HepG2 (cell line): ENCODE measurements at regions not wholly inside any gene's neighbourhood (a gene's known extent, or its start where the extent isn't known, plus 50 kb on each side); places are given as distances from the start of the nearest gene placed in this dataset.

Experiments
- ATAC-seq: fragments of 200-7000 bp; cut with Tn5 transposase; 3 replicates; pipeline ENCODE4 v1.9.1; 2020; ENCODE audit warnings: mild to moderate bottlenecking, moderate library complexity
- BruUV-seq: library from RNA; stranded (reverse); fragments of 400-500 nt; replicated peaks from 2 replicates; lab custom pipeline; 2021; lab: Mats Ljungman, UMichigan
- CTCF ChIA-PET: fragments of 300-600 bp; formaldehyde crosslinking; extraction: SDS; loops from one replicate; lab custom pipeline; 2021; ENCODE audit warnings: low total read pairs, inconsistent platforms, low intra/inter-chr PET ratio; lab: Yijun Ruan, JAX
- POLR2A ChIA-PET: fragments of 350-600 bp; sonication (Branson Sonifier 250); formaldehyde crosslinking; loops from one replicate; lab custom pipeline; 2020; ENCODE audit warnings: antibody characterized with exemption, inconsistent platforms; lab: Yijun Ruan, JAX
- DNase-seq: peaks from one replicate; pipeline ENCODE4 v3.0.0-alpha.2; 2015; ENCODE audit warnings: low spot score
- FAIRE-seq: peaks from 3 replicates; lab custom pipeline; 2011; peaks lifted over from hg19 to GRCh38; lab: Jason Lieb, UNC
- H2AFZ ChIP-seq: one replicate; pipeline ENCODE4 v1.6.1; 2011; ENCODE audit warnings: low read length, inconsistent platforms
- H3K27ac ChIP-seq: fragments of 300-600 bp; 3 replicates; pipeline ENCODE4 v1.8.0; 2011; ENCODE audit warnings: mixed run types, mild to moderate bottlenecking, mixed read lengths, low read length, inconsistent platforms; ENCODE audit not compliant: insufficient read depth; ENCODE audit errors: extremely low read length
- H3K27me3 ChIP-seq, 2 experiments: fragments of 200-600 bp in 1 of 2; 2 replicates in 1 of 2; 3 replicates in 1 of 2; pipeline versions ENCODE4 v1.6.0 to v1.8.0; 2011; ENCODE audit warnings: low read length in 2 of 2, mild to moderate bottlenecking in 2 of 2, moderate library complexity in 2 of 2, inconsistent platforms in 1 of 2; ENCODE audit not compliant: insufficient read depth in 2 of 2, control insufficient read depth in 1 of 2
- H3K36me3 ChIP-seq, 2 experiments: fragments of 200-600 bp in 1 of 2; replicated peaks in 1 of 2; 2 replicates in 1 of 2; 3 replicates in 1 of 2; pipeline versions ENCODE4 v1.5.1 to v1.8.0; 2011; ENCODE audit warnings: low read length in 2 of 2, inconsistent platforms in 1 of 2; ENCODE audit not compliant: insufficient read depth in 2 of 2, control insufficient read depth in 1 of 2
- H3K4me1 ChIP-seq: 2 replicates; pipeline ENCODE4 v1.5.1; 2012; ENCODE audit warnings: low read length, inconsistent platforms; ENCODE audit not compliant: insufficient read depth
- H3K4me2 ChIP-seq: 2 replicates; pipeline ENCODE4 v1.6.0; 2011; ENCODE audit warnings: low read depth, low read length, inconsistent platforms
- H3K4me3 ChIP-seq, 3 experiments: fragments of 200-600 bp in 1 of 3; sonication (generic), shearing (Covaris generic) in 1 of 3; replicated peaks in 1 of 3; 2 replicates each; pipeline ENCODE4 v1.5.1; 2011 to 2016; ENCODE audit warnings: low read length in 3 of 3, inconsistent platforms in 2 of 3, low read depth in 2 of 3, mild to moderate bottlenecking in 2 of 3, control low read depth in 1 of 3, mixed read lengths in 1 of 3; ENCODE audit not compliant: insufficient read depth in 1 of 3
- H3K79me2 ChIP-seq: one replicate; pipeline ENCODE4 v1.6.1; 2011; ENCODE audit warnings: low read length, inconsistent platforms; ENCODE audit not compliant: insufficient read depth
- H3K9ac ChIP-seq: 2 replicates; pipeline ENCODE4 v1.6.0; 2011; ENCODE audit warnings: mild to moderate bottlenecking, low read depth, low read length, inconsistent platforms; ENCODE audit not compliant: insufficient read depth
- H3K9me3 ChIP-seq: 2 replicates; pipeline ENCODE4 v1.5.1; 2012; ENCODE audit warnings: mild to moderate bottlenecking, low read length
- H4K20me1 ChIP-seq: 2 replicates; pipeline ENCODE4 v1.6.0; 2011; ENCODE audit warnings: inconsistent platforms, mild to moderate bottlenecking, low read length, moderate library complexity; ENCODE audit not compliant: insufficient read depth
- CEBPB ChIP-seq: IDR thresholded peaks from 2 replicates; pipeline ENCODE4 v1.6.1; 2011; ENCODE audit warnings: low read depth, low read length, improper control_type of control experiment, borderline replicate concordance
- HMG20A ChIP-seq: IDR thresholded peaks from 2 replicates; pipeline ENCODE4 v1.6.1; 2016; ENCODE audit warnings: borderline replicate concordance
- JARID2 ChIP-seq: sonication (generic); formaldehyde crosslinking; IDR thresholded peaks from 2 replicates; pipeline ENCODE4 v1.8.1; 2023; ENCODE audit warnings: missing genetic modification reagents, inconsistent platforms; ENCODE audit not compliant: insufficient replicate concordance
- MAFF ChIP-seq: IDR thresholded peaks from 2 replicates; pipeline ENCODE4 v1.6.1; 2011; ENCODE audit warnings: low read depth, low read length, improper control_type of control experiment
- MAFK ChIP-seq, 2 experiments: IDR thresholded peaks in 1 of 2; conservative IDR thresholded peaks in 1 of 2; 2 replicates each; pipeline ENCODE4 v1.6.1; 2011; ENCODE audit warnings: improper control_type of control experiment in 2 of 2, low read length in 2 of 2
- MBD4 ChIP-seq: IDR thresholded peaks from 2 replicates; pipeline ENCODE4 v1.6.1; 2012; ENCODE audit warnings: low read length, inconsistent platforms, borderline replicate concordance
- NR3C1 ChIP-seq: sonication (generic); formaldehyde crosslinking; IDR thresholded peaks from 2 replicates; pipeline ENCODE4 v1.4.0; 2020; ENCODE audit warnings: missing genetic modification reagents
- TAF15 ChIP-seq: fragments of 200-400 bp; formaldehyde crosslinking; IDR thresholded peaks from one replicate; pipeline ENCODE4 v1.6.1; 2018; ENCODE audit warnings: mild to moderate bottlenecking, low read depth, low read length; ENCODE audit not compliant: poor library complexity, severe bottlenecking
- ZBTB10 ChIP-seq: sonication (generic); formaldehyde crosslinking; IDR thresholded peaks from 2 replicates; pipeline ENCODE4 v1.4.0; 2020; ENCODE audit warnings: missing genetic modification reagents, borderline replicate concordance
- ZNF773 ChIP-seq: sonication (generic); formaldehyde crosslinking; IDR thresholded peaks from 2 replicates; pipeline ENCODE4 v1.4.0; 2020; ENCODE audit warnings: missing genetic modification reagents, borderline replicate concordance
- WGBS: methylation state at CpG from one replicate; pipeline ENCODE4 v1.1.6; 2017; ENCODE audit warnings: low lambda C conversion rate; 5-methylcytosine and 5-hydroxymethylcytosine counted together
- in situ Hi-C: cut with HindIII; loops from 2 replicates; pipeline ENCODE4 v1.10.0; 2017; ENCODE audit warnings: low pct_unique_long_range_greater_than_20kb; ENCODE audit not compliant: extremely low pct_ligation_motif_present
- intact Hi-C: fragments of 100-400 bp; cut with micrococcal nuclease; formaldehyde crosslinking; loops from one replicate; pipeline ENCODE4 v1.10.0; 2022; ENCODE audit not compliant: unreplicated experiment

- ChIA-PET CTCF (no interaction called here), POLR2A (no interaction called here)
- TF ChIP-seq MAFK (conservative IDR thresholded peaks at IDR 0.05 in 1 of 2, IDR thresholded peaks at IDR 0.05 in 1 of 2; ENCODE audit: low read length in 2 of 2): peak in 1 of 2 experiments; percentile 61; a peak in 2 of 4 replicates
- peak; percentile 59 for TF ChIP-seq MAFF
- no peak for TF ChIP-seq JARID2
- no peak for TF ChIP-seq CEBPB
- no peak for TF ChIP-seq ZNF773 (CRISPR knock-in tag)
- no peak for TF ChIP-seq MBD4
- no peak for TF ChIP-seq TAF15
- Histone ChIP-seq H3K4me2 (no peak overlapping the region), H3K79me2 (no peaks in the 10 kb centered on the region), H3K4me3 (no peak overlapping the region), H3K9me3 (peaks cover 89% of the 10 kb centered on the region), H4K20me1 (no peaks in the 10 kb centered on the region), H3K4me1 (no peaks in the 10 kb centered on the region), H3K27ac (no peak overlapping the region), H3K36me3 (no peaks in the 10 kb centered on the region), H3K9ac (no peak overlapping the region), H3K27me3 (no peaks in the 10 kb centered on the region), H2AFZ (no peak overlapping the region)
- intact Hi-C loops: no loop called here
- 3% methylated on average over 1 of the region's 1 CpG for WGBS
- ATAC-seq: no peak
- in situ Hi-C loops: no loop called here
- DNase-seq: no peak
- no peak for FAIRE-seq
- no TSS peak for BruUV-seq
Observed at GRCh38 chr14:84247693-84248092, 1282.3 kb upstream of the FLRT2 start.

- no peak overlapping the region for H3K4me2 ChIP-seq
- no peaks in the 10 kb centered on the region for H4K20me1 ChIP-seq
- no peak for FAIRE-seq
- no peaks in the 10 kb centered on the region for H3K79me2 ChIP-seq
- no peaks in the 10 kb centered on the region for H3K36me3 ChIP-seq
- CTCF ChIA-PET: no interaction called here
- no peak for DNase-seq
- POLR2A ChIA-PET: no interaction called here
- H3K4me3 ChIP-seq: no peak overlapping the region
- in situ Hi-C loops (no loop called here), intact Hi-C loops (no loop called here)
- H3K27ac ChIP-seq: no peak overlapping the region
- peaks cover 90% of the 10 kb centered on the region for H3K9me3 ChIP-seq
- no peak for ATAC-seq
- TF ChIP-seq ZBTB10: no peak
- TF ChIP-seq HMG20A (CRISPR knock-in tag): no peak
- TF ChIP-seq NR3C1: no peak
- BruUV-seq: no TSS peak
- no peaks in the 10 kb centered on the region for H3K4me1 ChIP-seq
- H3K27me3 ChIP-seq: no peaks in the 10 kb centered on the region
- H3K9ac ChIP-seq: no peak overlapping the region
- H2AFZ ChIP-seq: no peak overlapping the region
- 3% methylated on average over 1 of the region's 1 CpG for WGBS
Observed at GRCh38 chr14:84250893-84251292, 1279.1 kb upstream of the FLRT2 start.
